GM10248 (cell line): ENCODE measurements at regions not wholly inside any gene's neighbourhood (a gene's known extent, or its start where the extent isn't known, plus 50 kb on each side); places are given as distances from the start of the nearest gene placed in this dataset.

Source experiments
- CTCF ChIA-PET: fragments of 300-600 bp; sonication (Branson Sonifier 250); formaldehyde crosslinking; extraction: SDS; loops from one replicate; lab custom pipeline; 2021; ENCODE audit warnings: antibody characterized with exemption; lab: Yijun Ruan, JAX
- POLR2A ChIA-PET: fragments of 350-650 bp; sonication (Branson Sonifier 250); formaldehyde crosslinking; extraction: SDS; loops from one replicate; lab custom pipeline; 2020; ENCODE audit warnings: antibody characterized with exemption; lab: Yijun Ruan, JAX
- DNase-seq: peaks from one replicate; pipeline ENCODE4 v3.0.0; 2012; ENCODE audit errors: extremely low spot score
- CTCF ChIP-seq: IDR thresholded peaks from 2 replicates; pipeline ENCODE4 v1.5.1; 2012; ENCODE audit warnings: mild to moderate bottlenecking, low read depth; ENCODE audit errors: extremely low read depth, missing control alignments, control extremely low read depth

- CTCF ChIA-PET: interaction anchor here (1.3 kb wide), 1 partner anchor 9 kb away, joined by 3 read pairs; no protein-coding TSS in a partner anchor
- no peak for TF ChIP-seq CTCF
- POLR2A ChIA-PET: no interaction called here
- DNase-seq: no peak
Observed at GRCh38 chr12:59946635-59947034, 350.8 kb downstream of the SLC16A7 start.

GRCh38 chr12:59963546-59963945, 367.7 kb downstream of the SLC16A7 start:
- CTCF ChIA-PET: interaction anchor here (1.7 kb wide), 1 partner anchor 19 kb away, joined by 4 read pairs; no protein-coding TSS in a partner anchor
- TF ChIP-seq CTCF: no peak

GRCh38 chr12:59972905-59973304, 377.1 kb downstream of the SLC16A7 start:
- TF ChIP-seq CTCF: no peak
- ChIA-PET CTCF (no interaction called here), POLR2A (no interaction called here)
- no peak for DNase-seq

More at GRCh38 chr12:59963546-59963945, 367.7 kb downstream of the SLC16A7 start:
- POLR2A ChIA-PET: no interaction called here
- no peak for DNase-seq

- POLR2A ChIA-PET: no interaction called here
- no peak for TF ChIP-seq CTCF
- no peak for DNase-seq
- CTCF ChIA-PET: no interaction called here
Observed at GRCh38 chr12:59973515-59973914, 377.7 kb downstream of the SLC16A7 start.

- ChIA-PET POLR2A (no interaction called here), CTCF (interaction anchor here (0.6 to 2.2 kb wide), 4 partner anchors 11 to 67 kb away, joined by 3 to 8 read pairs (median 4); no protein-coding TSS in a partner anchor)
- no peak for TF ChIP-seq CTCF
- no peak for DNase-seq
Observed at GRCh38 chr12:59977779-59978178, 381.9 kb downstream of the SLC16A7 start.

- ChIA-PET POLR2A (no interaction called here), CTCF (interaction anchor here (1.0 kb wide), 1 partner anchor 15 kb away, joined by 3 read pairs; no protein-coding TSS in a partner anchor)
- DNase-seq: no peak
- TF ChIP-seq CTCF: no peak
Observed at GRCh38 chr12:59980476-59980875, 384.6 kb downstream of the SLC16A7 start.
